HEK293T (cell line): ENCODE measurements at regions not wholly inside any gene's neighbourhood (a gene's known extent, or its start where the extent isn't known, plus 50 kb on each side); places are given as distances from the start of the nearest gene placed in this dataset.

ENCODE experiments used
- CTCF ChIA-PET: fragments of 350-600 bp; formaldehyde crosslinking; extraction: SDS; loops from one replicate; lab custom pipeline; 2021; ENCODE audit warnings: antibody characterized with exemption, inconsistent platforms; lab: Yijun Ruan, JAX
- POLR2A ChIA-PET: fragments of 350-600 bp; formaldehyde crosslinking; extraction: SDS; loops from one replicate; lab custom pipeline; 2020; ENCODE audit warnings: antibody characterized with exemption, inconsistent platforms; lab: Yijun Ruan, JAX
- DNase-seq: peaks from one replicate; pipeline ENCODE4 v3.0.0; 2012; ENCODE audit warnings: mixed read lengths; ENCODE audit errors: extremely low spot score
- FOXM1 ChIP-seq: fragments of 450-650 bp; IDR thresholded peaks from 2 replicates; pipeline ENCODE4 v1.6.1; 2017; ENCODE audit warnings: mild to moderate bottlenecking, borderline replicate concordance

DNA sequence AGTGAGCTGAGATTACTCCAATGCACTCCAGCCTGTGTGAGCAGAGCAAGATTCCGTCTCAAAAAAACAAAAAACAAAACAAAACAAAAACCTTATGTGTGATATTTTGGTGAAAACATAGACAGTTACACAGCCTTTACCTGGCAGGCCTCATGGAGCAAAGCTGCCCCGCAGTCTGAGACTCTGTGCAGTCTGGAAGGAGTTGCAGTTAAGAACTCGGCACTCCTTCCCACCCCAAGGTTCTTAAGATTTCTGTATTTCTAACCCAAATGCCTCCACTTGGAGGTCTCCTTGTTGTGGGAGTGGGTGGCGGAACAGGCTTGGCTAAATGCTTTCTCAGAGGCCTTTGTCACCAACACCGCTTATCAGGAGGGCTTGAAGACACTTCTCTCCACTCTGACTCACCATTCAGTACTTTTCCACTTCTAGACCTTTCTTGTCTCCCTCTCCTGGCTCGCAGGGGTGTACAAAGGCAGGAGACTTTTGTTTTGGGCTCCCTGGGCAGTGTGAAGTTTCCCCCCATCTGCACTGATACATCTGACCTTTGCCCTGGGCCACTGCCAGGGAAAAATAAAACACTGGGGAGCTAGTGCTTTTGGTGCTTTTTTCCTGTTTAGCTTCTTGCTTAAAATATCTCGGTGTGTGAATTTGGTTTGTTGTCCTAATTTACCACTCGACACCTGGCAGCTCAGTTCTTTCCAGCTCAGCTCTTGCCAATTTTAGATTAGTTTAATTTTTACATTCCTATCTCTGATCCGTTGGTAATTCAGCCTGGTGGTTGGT is 51.3 kb upstream of the MAGI2 start:
- ChIA-PET POLR2A (no interaction called here), CTCF (no interaction called here)
- no peak for TF ChIP-seq FOXM1
- no peak for DNase-seq
